CD4-positive, alpha-beta T cell (primary cell): ENCODE measurements at regions not wholly inside any gene's neighbourhood (a gene's known extent, or its start where the extent isn't known, plus 50 kb on each side); places are given as distances from the start of the nearest gene placed in this dataset.

Experiments
- ATAC-seq: fragments of 200-7000 bp; cut with Tn5 transposase; one replicate; pipeline ENCODE4 v1.10.0; 2022; ENCODE audit warnings: mild to moderate bottlenecking; ENCODE audit not compliant: poor library complexity
- CTCF ChIA-PET: fragments of 350-600 bp; sonication (Branson Sonifier 250); formaldehyde crosslinking; loops from one replicate; lab custom pipeline; 2021; ENCODE audit warnings: antibody characterized with exemption, inconsistent platforms; lab: Charles Lee
- POLR2A ChIA-PET: fragments of 350-600 bp; sonication (Branson Sonifier 250); formaldehyde crosslinking; loops from one replicate; lab custom pipeline; 2021; ENCODE audit warnings: antibody characterized with exemption, inconsistent platforms; lab: Charles Lee
- DNase-seq, 14 experiments: peaks; one replicate each; pipeline ENCODE4 v3.0.0-alpha.2; 2013 to 2020; ENCODE audit warnings: mixed read lengths in 2 of 14
- H3K27ac ChIP-seq, 2 donors: one replicate each; pipeline versions ENCODE4 v1.5.1 to v1.7.0; 2013; ENCODE audit warnings: low read length in 2 of 2, low read depth in 1 of 2, mild to moderate bottlenecking in 1 of 2
- H3K27me3 ChIP-seq, 2 experiments: 1 replicate in 1 of 2; 2 replicates in 1 of 2; pipeline versions ENCODE4 v1.6.1 to v1.7.0; 2013; ENCODE audit warnings: low read length in 2 of 2, control low read depth in 1 of 2, mild to moderate bottlenecking in 1 of 2, moderate library complexity in 1 of 2; ENCODE audit not compliant: insufficient read depth in 2 of 2, control insufficient read depth in 1 of 2
- H3K36me3 ChIP-seq: one replicate; pipeline ENCODE4 v1.6.1; 2013; ENCODE audit warnings: low read length, control low read depth; ENCODE audit not compliant: insufficient read depth
- H3K4me1 ChIP-seq: one replicate; pipeline ENCODE4 v1.6.1; 2013; ENCODE audit warnings: low read length, control low read depth; ENCODE audit not compliant: insufficient read depth
- H3K4me3 ChIP-seq: one replicate; pipeline ENCODE4 v1.5.1; 2013; ENCODE audit warnings: mild to moderate bottlenecking, low read length, moderate library complexity
- H3K9me3 ChIP-seq, 2 experiments: 1 replicate in 1 of 2; 2 replicates in 1 of 2; pipeline versions ENCODE4 v1.6.1 to v1.7.0; 2013; ENCODE audit warnings: low read length in 2 of 2, mild to moderate bottlenecking in 2 of 2, control low read depth in 1 of 2, moderate library complexity in 1 of 2; ENCODE audit not compliant: control insufficient read depth in 1 of 2, insufficient read depth in 1 of 2
- H3K27ac Mint-ChIP-seq: one replicate; pipeline ENCODE4 v1.8.0; 2020; ENCODE audit warnings: mixed read lengths
- H3K27me3 Mint-ChIP-seq: one replicate; pipeline ENCODE4 v1.8.0; 2021; ENCODE audit warnings: mixed read lengths
- H3K36me3 Mint-ChIP-seq: one replicate; pipeline ENCODE4 v1.8.0; 2021; ENCODE audit warnings: low read depth, mixed read lengths
- H3K4me1 Mint-ChIP-seq: one replicate; pipeline ENCODE4 v1.8.0; 2021; ENCODE audit warnings: low read depth, mixed read lengths
- H3K4me3 Mint-ChIP-seq: one replicate; pipeline ENCODE4 v1.8.0; 2020; ENCODE audit warnings: mild to moderate bottlenecking, mixed read lengths
- H3K9me3 Mint-ChIP-seq: one replicate; pipeline ENCODE4 v1.8.0; 2020; ENCODE audit warnings: mixed read lengths
- intact Hi-C, 2 experiments: fragments of 100-400 bp; cut with DNase I in 1 of 2; cut with micrococcal nuclease in 1 of 2; formaldehyde crosslinking; loops; one replicate each; pipeline versions ENCODE4 v1.15.1 to v1.9.0; 2023 to 2025; cut with DNase I, micrococcal nuclease
- TF ChIP-seq, protein P1 (sequence below): fragments of 200-600 bp; IDR thresholded peaks from one replicate; pipeline ENCODE4 v1.8.0; 2022; ENCODE audit warnings: antibody characterized with exemption, mild to moderate bottlenecking

DNA sequence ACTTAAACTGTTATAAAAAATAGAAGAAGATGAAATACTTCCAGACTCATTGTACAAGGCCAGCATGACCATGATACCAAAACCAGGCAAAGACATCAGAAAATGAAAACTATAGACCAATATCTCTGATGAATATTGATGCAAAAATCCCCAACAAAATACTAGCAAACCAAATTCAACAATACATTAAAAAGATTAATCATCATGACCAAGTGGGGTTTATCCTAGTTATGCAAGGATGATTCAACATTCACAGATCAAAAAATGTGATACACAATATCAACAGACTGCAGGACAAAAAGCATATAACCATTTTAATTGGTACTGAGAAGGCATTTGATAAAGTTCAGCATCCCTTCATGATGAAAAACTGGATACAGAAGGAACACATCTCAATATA is 824.5 kb upstream of the RAG2 start:
- ATAC-seq (no peak), DNase-seq (no peak)
- ChIA-PET CTCF (no interaction called here), POLR2A (no interaction called here)
- Histone ChIP-seq H3K27me3 (no peaks in the 10 kb centered on the region), H3K9me3 (peaks cover 0 to 3% of the 10 kb centered on the region in 2 experiments), H3K27ac (no peak overlapping the region), H3K4me3 (no peak overlapping the region), H3K4me1 (no peaks in the 10 kb centered on the region), H3K36me3 (no peaks in the 10 kb centered on the region)
- Mint-ChIP-seq H3K27me3 (no peaks in the 10 kb centered on the region), H3K36me3 (no peaks in the 10 kb centered on the region), H3K4me3 (no peak overlapping the region), H3K4me1 (no peaks in the 10 kb centered on the region), H3K27ac (no peak overlapping the region), H3K9me3 (peaks cover 26% of the 10 kb centered on the region)
- TF ChIP-seq, protein P1, sequence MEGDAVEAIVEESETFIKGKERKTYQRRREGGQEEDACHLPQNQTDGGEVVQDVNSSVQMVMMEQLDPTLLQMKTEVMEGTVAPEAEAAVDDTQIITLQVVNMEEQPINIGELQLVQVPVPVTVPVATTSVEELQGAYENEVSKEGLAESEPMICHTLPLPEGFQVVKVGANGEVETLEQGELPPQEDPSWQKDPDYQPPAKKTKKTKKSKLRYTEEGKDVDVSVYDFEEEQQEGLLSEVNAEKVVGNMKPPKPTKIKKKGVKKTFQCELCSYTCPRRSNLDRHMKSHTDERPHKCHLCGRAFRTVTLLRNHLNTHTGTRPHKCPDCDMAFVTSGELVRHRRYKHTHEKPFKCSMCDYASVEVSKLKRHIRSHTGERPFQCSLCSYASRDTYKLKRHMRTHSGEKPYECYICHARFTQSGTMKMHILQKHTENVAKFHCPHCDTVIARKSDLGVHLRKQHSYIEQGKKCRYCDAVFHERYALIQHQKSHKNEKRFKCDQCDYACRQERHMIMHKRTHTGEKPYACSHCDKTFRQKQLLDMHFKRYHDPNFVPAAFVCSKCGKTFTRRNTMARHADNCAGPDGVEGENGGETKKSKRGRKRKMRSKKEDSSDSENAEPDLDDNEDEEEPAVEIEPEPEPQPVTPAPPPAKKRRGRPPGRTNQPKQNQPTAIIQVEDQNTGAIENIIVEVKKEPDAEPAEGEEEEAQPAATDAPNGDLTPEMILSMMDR: no peak
- intact Hi-C loops: no loop called here

DNA sequence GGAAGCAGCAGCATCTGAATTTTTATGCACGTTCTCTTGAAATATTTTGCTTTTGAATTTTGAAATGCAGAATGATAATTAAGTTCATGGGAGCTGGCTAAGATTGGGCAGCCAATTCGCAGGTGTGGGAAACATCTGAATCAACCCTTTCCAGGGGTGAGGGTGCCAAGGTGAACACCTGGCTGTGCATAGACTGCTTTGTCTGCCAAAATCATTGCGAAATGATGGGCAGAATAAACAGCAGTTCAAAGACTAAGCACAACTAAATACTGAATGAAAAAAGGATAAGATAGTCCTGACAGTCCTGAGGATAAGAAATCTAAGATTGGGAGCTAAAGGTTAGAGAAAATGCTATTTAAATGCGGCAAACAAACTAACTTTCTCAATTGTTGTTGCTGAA is 813.3 kb upstream of the RAG2 start:
- Histone ChIP-seq H3K27me3 (no peaks in the 10 kb centered on the region), H3K36me3 (no peaks in the 10 kb centered on the region), H3K4me1 (no peaks in the 10 kb centered on the region), H3K4me3 (no peak overlapping the region), H3K27ac (no peak overlapping the region), H3K9me3 (no peaks in the 10 kb centered on the region)
- H3K27me3 Mint-ChIP-seq: no peaks in the 10 kb centered on the region
- ChIA-PET POLR2A (no interaction called here), CTCF (no interaction called here)
- DNase-seq (no peak), ATAC-seq (no peak)
- peaks cover 11% of the 10 kb centered on the region for H3K9me3 Mint-ChIP-seq
- no peak overlapping the region for H3K27ac Mint-ChIP-seq
- intact Hi-C loops: no loop called here
- TF ChIP-seq, protein P1: no peak
- no peak overlapping the region for H3K4me3 Mint-ChIP-seq
- no peaks in the 10 kb centered on the region for H3K36me3 Mint-ChIP-seq
- H3K4me1 Mint-ChIP-seq: no peaks in the 10 kb centered on the region

DNA sequence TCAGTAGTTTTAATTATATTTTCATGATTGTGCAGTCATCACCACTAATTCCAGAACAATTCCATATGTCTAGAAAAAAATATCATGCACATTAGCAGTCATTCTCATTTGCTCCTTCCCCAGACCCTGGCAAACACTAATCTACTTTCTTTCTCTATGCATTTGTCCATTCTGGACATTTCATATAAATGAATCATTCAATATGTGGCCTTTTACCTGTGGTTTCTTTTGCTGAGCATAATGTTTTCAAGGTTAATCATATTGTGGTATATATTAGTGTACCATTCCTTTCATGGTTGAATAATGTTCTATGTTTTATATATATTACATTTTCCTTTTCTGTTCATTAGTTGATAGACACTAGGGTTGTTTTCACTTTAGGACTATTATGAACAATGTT is 811.1 kb upstream of the RAG2 start:
- intact Hi-C loops: no loop called here
- no peaks in the 10 kb centered on the region for H3K27me3 Mint-ChIP-seq
- ATAC-seq (no peak), DNase-seq (no peak)
- ChIA-PET POLR2A (no interaction called here), CTCF (no interaction called here)
- no peaks in the 10 kb centered on the region for H3K9me3 ChIP-seq
- H3K27ac ChIP-seq: no peak overlapping the region
- H3K9me3 Mint-ChIP-seq: peaks cover 7% of the 10 kb centered on the region
- TF ChIP-seq, protein P1: no peak
- H3K36me3 Mint-ChIP-seq: no peaks in the 10 kb centered on the region
- no peaks in the 10 kb centered on the region for H3K27me3 ChIP-seq
- H3K4me3 Mint-ChIP-seq: no peak overlapping the region
- H3K27ac Mint-ChIP-seq: no peak overlapping the region
- no peak overlapping the region for H3K4me3 ChIP-seq
- H3K36me3 ChIP-seq: no peaks in the 10 kb centered on the region
- no peaks in the 10 kb centered on the region for H3K4me1 Mint-ChIP-seq
- H3K4me1 ChIP-seq: no peaks in the 10 kb centered on the region
